Upper lobe of left lung (tissue), 4 donors: ENCODE measurements at regions not wholly inside any gene's neighbourhood (a gene's known extent, or its start where the extent isn't known, plus 50 kb on each side); places are given as distances from the start of the nearest gene placed in this dataset.

Experiments
- POLR2A ChIP-seq, 4 donors: fragments of 450-650 bp; IDR thresholded peaks; one replicate each; pipeline ENCODE4 v1.5.1; 2016 to 2017; ENCODE audit warnings: antibody characterized with exemption in 4 of 4, mild to moderate bottlenecking in 2 of 4
- POLR2AphosphoS5 ChIP-seq, 2 donors: sonication (generic); formaldehyde crosslinking; IDR thresholded peaks; one replicate each; pipeline ENCODE4 v1.5.1; 2017; ENCODE audit warnings: antibody characterized with exemption in 2 of 2
- TF ChIP-seq, protein P1 (sequence below), 6 experiments: fragments of 450-650 bp in 4 of 6; fragments of 200-600 bp in 2 of 6; sonication (generic) in 2 of 6; IDR thresholded peaks; one replicate each; pipeline ENCODE4 v1.5.1; 2016 to 2019; ENCODE audit warnings: antibody characterized with exemption in 6 of 6

DNA sequence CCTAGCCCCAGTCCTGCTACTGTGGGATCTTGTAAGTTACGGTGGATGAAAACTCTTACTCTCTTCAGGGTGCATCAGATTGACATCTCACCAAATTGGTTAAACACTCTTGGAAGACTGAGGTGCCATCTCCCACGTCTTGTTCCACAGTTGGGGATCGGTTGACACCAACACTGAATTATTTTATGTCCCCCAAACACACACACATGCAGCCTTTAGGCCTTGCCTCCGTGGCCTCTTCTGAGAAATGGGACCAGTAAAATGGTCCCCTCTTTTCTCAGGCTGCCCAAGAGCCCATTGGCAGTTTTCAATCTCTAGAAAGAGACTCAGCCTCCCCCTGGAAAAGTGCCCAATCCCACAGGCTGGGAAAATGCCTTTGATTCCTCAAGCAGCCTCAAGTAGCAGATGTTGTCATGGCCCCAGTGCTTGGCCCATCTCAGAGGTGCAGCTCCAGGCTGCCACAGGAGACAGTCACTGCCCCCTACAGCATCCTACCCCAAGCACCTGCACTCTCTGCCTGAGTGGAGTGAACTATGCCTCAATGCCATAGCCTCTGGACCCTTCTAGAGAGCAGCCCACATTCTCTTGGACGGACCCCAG lies 163.9 kb downstream of the ANKRD60 start:
- no peak for TF ChIP-seq POLR2A (IDR thresholded peaks at IDR 0.05)
- TF ChIP-seq POLR2AphosphoS5 (IDR thresholded peaks at IDR 0.05): no peak
- TF ChIP-seq, protein P1, sequence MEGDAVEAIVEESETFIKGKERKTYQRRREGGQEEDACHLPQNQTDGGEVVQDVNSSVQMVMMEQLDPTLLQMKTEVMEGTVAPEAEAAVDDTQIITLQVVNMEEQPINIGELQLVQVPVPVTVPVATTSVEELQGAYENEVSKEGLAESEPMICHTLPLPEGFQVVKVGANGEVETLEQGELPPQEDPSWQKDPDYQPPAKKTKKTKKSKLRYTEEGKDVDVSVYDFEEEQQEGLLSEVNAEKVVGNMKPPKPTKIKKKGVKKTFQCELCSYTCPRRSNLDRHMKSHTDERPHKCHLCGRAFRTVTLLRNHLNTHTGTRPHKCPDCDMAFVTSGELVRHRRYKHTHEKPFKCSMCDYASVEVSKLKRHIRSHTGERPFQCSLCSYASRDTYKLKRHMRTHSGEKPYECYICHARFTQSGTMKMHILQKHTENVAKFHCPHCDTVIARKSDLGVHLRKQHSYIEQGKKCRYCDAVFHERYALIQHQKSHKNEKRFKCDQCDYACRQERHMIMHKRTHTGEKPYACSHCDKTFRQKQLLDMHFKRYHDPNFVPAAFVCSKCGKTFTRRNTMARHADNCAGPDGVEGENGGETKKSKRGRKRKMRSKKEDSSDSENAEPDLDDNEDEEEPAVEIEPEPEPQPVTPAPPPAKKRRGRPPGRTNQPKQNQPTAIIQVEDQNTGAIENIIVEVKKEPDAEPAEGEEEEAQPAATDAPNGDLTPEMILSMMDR (IDR thresholded peaks at IDR 0.05): no peak
